Left lung (tissue), 4 donors: ENCODE measurements at regions not wholly inside any gene's neighbourhood (a gene's known extent, or its start where the extent isn't known, plus 50 kb on each side); places are given as distances from the start of the nearest gene placed in this dataset.

Experiments
- ATAC-seq: fragments of 200-7000 bp; cut with Tn5 transposase; one replicate; pipeline ENCODE4 v1.9.1; 2020; ENCODE audit warnings: moderate library complexity
- DNase-seq, 4 donors: peaks; one replicate each; pipeline ENCODE4 v3.0.0-alpha.2; 2013 to 2020
- H3K27ac ChIP-seq, 2 donors: fragments of 200-600 bp; sonication (generic) in 1 of 2; one replicate each; pipeline versions ENCODE4 v1.5.0 to v1.8.0; 2020 to 2021
- H3K27me3 ChIP-seq, 2 donors: fragments of 200-600 bp; sonication (generic) in 1 of 2; one replicate each; pipeline versions ENCODE4 v1.5.0 to v1.8.0; 2020 to 2021
- H3K36me3 ChIP-seq, 2 donors: fragments of 200-600 bp; sonication (generic) in 1 of 2; one replicate each; pipeline versions ENCODE4 v1.5.0 to v1.8.0; 2020 to 2021
- H3K4me1 ChIP-seq, 2 donors: fragments of 200-600 bp; one replicate each; pipeline ENCODE4 v1.8.0; 2021
- H3K4me3 ChIP-seq, 2 donors: fragments of 200-600 bp; sonication (generic) in 1 of 2; one replicate each; pipeline versions ENCODE4 v1.5.0 to v1.8.0; 2020 to 2021; ENCODE audit warnings: mild to moderate bottlenecking in 1 of 2
- H3K9me3 ChIP-seq, 2 donors: fragments of 200-600 bp; sonication (generic) in 1 of 2; one replicate each; pipeline versions ENCODE4 v1.5.0 to v1.8.0; 2020 to 2021
- CTCF ChIP-seq, 2 donors: fragments of 200-600 bp; sonication (generic) in 1 of 2; IDR thresholded peaks; one replicate each; pipeline versions ENCODE4 v1.5.0 to v1.8.0; 2021; ENCODE audit warnings: antibody characterized with exemption in 2 of 2
- intact Hi-C, 2 donors: fragments of 100-400 bp; cut with DNase I; formaldehyde crosslinking; loops; one replicate each; pipeline versions ENCODE4 v1.11.2 to v1.14.2; 2022
- donor health status: DM: no; HTN: yes; CAD: no.
- donor health status: DM: no; HTN: no; CAD: no.

DNA sequence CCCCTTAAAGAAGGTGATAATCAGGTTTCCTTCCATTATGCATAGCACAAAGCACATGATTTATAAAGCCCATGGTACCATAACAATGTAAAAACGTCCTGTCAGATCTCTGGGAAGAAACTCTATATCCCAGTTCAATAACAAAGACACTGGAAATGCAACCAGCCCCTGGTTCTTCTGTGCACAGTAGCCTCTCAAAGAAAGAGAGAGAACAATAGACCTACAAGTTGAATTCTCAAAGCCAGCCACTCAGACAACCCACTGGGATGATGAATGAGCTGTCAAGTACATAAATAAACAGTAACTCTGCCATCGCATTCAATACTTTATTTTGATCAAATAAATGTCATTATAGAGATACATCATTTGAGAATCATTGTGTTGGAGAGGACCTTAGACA, 400.1 kb upstream of the CPEB2 start:
- no peaks in the 10 kb centered on the region for H3K9me3 ChIP-seq
- DNase-seq (no peak), ATAC-seq (no peak)
- H3K4me1 ChIP-seq: no peaks in the 10 kb centered on the region
- intact Hi-C loops: no loop called here
- H3K4me3 ChIP-seq: no peak overlapping the region
- no peaks in the 10 kb centered on the region for H3K27me3 ChIP-seq
- no peak overlapping the region for H3K27ac ChIP-seq
- TF ChIP-seq CTCF (IDR thresholded peaks at IDR 0.05): no peak
- H3K36me3 ChIP-seq: no peaks in the 10 kb centered on the region

DNA sequence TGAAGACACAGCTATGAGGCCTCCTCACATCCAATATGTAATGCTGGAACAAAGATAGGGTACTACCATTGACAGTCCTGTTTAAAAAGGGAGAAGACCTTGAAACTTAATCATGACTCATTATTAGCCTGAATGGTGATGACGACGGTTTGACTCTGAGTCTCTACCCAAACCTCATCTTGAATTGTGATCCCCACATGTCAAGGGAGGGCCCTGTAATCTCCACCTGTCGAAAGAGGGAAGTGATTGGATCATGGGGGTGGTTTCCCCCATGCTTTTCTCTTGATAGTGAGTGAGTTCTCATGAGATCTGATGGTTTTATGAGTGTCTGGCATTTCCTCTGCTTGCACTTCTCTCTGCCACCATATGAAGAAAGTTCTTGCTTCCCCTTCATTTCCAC, 395.3 kb upstream of the CPEB2 start:
- no peaks in the 10 kb centered on the region for H3K9me3 ChIP-seq
- no peak overlapping the region for H3K27ac ChIP-seq
- H3K4me3 ChIP-seq: no peak overlapping the region
- no peak for DNase-seq
- no peak for TF ChIP-seq CTCF (IDR thresholded peaks at IDR 0.05)
- ATAC-seq: no peak
- H3K36me3 ChIP-seq: no peaks in the 10 kb centered on the region
- intact Hi-C loops: no loop called here
- H3K4me1 ChIP-seq: no peaks in the 10 kb centered on the region
- no peaks in the 10 kb centered on the region for H3K27me3 ChIP-seq

GRCh38 chr4:14607578-14607977, 394.7 kb upstream of the CPEB2 start:
- Histone ChIP-seq H3K4me3 (no peak overlapping the region), H3K27ac (no peak overlapping the region), H3K36me3 (no peaks in the 10 kb centered on the region), H3K9me3 (no peaks in the 10 kb centered on the region), H3K27me3 (no peaks in the 10 kb centered on the region), H3K4me1 (no peaks in the 10 kb centered on the region)
- TF ChIP-seq CTCF (IDR thresholded peaks at IDR 0.05): no peak
- intact Hi-C loops: no loop called here
- DNase-seq: no peak
- peak; percentile 65 for ATAC-seq

GRCh38 chr4:14608630-14609029, 393.7 kb upstream of the CPEB2 start:
- no peak for ATAC-seq
- Histone ChIP-seq H3K27me3 (no peaks in the 10 kb centered on the region), H3K36me3 (no peaks in the 10 kb centered on the region), H3K4me1 (no peaks in the 10 kb centered on the region), H3K27ac (no peak overlapping the region), H3K4me3 (no peak overlapping the region), H3K9me3 (no peaks in the 10 kb centered on the region)
- no peak for TF ChIP-seq CTCF (IDR thresholded peaks at IDR 0.05)
- intact Hi-C loops: no loop called here
- no peak for DNase-seq

GRCh38 chr4:14614840-14615239, 387.4 kb upstream of the CPEB2 start:
- no peak for ATAC-seq
- Histone ChIP-seq H3K9me3 (no peaks in the 10 kb centered on the region), H3K4me1 (no peaks in the 10 kb centered on the region), H3K27ac (no peak overlapping the region), H3K27me3 (no peaks in the 10 kb centered on the region), H3K4me3 (no peak overlapping the region), H3K36me3 (no peaks in the 10 kb centered on the region)
- intact Hi-C loops: no loop called here
- no peak for TF ChIP-seq CTCF (IDR thresholded peaks at IDR 0.05)
- DNase-seq: no peak
